SJCRH30 (cell line): ENCODE measurements at regions not wholly inside any gene's neighbourhood (a gene's known extent, or its start where the extent isn't known, plus 50 kb on each side); places are given as distances from the start of the nearest gene placed in this dataset.
A peak's percentile ranks its signal among the peaks of the same experiment; 100 is the strongest.

Source experiments
- DNase-seq, 2 experiments: peaks; one replicate each; pipeline ENCODE4 v3.0.0-alpha.2; 2015 to 2020
- H3K27ac ChIP-seq: fragments of 250-450 bp; sonication (Bioruptor Pico); 2 replicates; pipeline ENCODE4 v1.5.1; 2020; ENCODE audit warnings: mild to moderate bottlenecking, moderate library complexity
- H3K27me3 ChIP-seq: fragments of 250-450 bp; sonication (Bioruptor Pico); 2 replicates; pipeline ENCODE4 v1.5.1; 2020; ENCODE audit warnings: mild to moderate bottlenecking, moderate library complexity
- H3K36me3 ChIP-seq: fragments of 250-450 bp; sonication (Bioruptor Pico); 2 replicates; pipeline ENCODE4 v1.5.1; 2020; ENCODE audit warnings: mild to moderate bottlenecking, moderate library complexity
- H3K4me1 ChIP-seq: fragments of 250-450 bp; sonication (Bioruptor Pico); 2 replicates; pipeline ENCODE4 v1.5.1; 2020; ENCODE audit warnings: mild to moderate bottlenecking, moderate library complexity
- H3K4me3 ChIP-seq: fragments of 250-450 bp; sonication (Bioruptor Pico); 2 replicates; pipeline ENCODE4 v1.5.1; 2020; ENCODE audit warnings: mild to moderate bottlenecking, moderate library complexity
- H3K9me3 ChIP-seq: fragments of 250-450 bp; sonication (Bioruptor Pico); replicated peaks from 2 replicates; pipeline ENCODE4 v1.5.1; 2020; ENCODE audit warnings: mild to moderate bottlenecking, moderate library complexity

- peaks cover 18% of the 10 kb centered on the region for H3K4me1 ChIP-seq
- no peaks in the 10 kb centered on the region for H3K9me3 ChIP-seq
- H3K36me3 ChIP-seq, result no peaks in the 10 kb centered on the region
- no peak overlapping the region for H3K4me3 ChIP-seq
- no peak overlapping the region for H3K27ac ChIP-seq
- DNase-seq, result no peak
- no peaks in the 10 kb centered on the region for H3K27me3 ChIP-seq
Measured at GRCh38 chr5:126348855-126349635, 74.2 kb upstream of the GRAMD2B start.

GRCh38 chr5:126351153-126351552, 72.1 kb upstream of the GRAMD2B start:
- Histone ChIP-seq H3K9me3 (no peaks in the 10 kb centered on the region), H3K4me1 (peaks cover 32% of the 10 kb centered on the region), H3K36me3 (no peaks in the 10 kb centered on the region), H3K4me3 (no peak overlapping the region), H3K27ac (no peak overlapping the region), H3K27me3 (no peaks in the 10 kb centered on the region)
- DNase-seq, result no peak

DNA sequence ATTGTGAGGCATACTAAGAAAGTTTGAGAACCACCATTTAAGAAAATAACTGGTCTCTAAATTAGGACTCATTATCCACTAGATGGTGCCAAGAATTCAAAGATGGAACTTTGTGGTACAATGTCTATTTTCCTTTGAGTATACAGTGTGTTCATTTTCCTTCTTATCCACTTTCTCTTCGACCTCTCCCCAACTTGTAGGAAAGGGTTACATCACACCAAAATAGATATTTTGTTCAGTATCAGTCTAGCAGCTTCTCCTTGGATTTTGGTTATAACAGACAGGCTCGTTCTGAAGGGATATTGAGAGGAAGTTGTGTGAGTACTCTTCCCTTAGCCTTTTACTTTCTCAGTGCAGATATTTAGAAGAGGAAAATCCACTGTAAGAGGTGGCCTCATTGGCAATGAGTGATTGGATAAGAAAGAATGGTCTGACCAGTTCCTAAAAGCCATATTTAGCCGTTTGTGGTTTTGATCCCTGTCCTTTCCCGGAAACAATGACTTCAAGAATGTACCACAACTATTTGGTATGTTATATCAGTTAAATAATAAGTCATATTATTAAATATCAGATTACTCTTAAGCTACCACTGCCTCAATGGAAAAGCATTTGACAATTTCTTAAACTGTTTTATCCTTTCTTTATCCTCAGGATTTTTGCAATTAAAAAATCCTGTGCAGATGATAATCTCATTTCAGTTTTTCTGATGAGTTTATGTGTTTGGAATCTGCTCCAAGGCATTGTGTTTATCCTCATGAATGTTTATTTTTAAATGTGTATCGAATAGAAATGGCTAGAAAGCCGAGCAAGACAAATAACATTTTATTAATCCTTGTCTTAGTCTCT, 69.0 kb upstream of the GRAMD2B start:
- H3K4me1 ChIP-seq, result peaks cover 40% of the 10 kb centered on the region
- H3K27me3 ChIP-seq, result no peaks in the 10 kb centered on the region
- peak; percentile 65 to 87 for DNase-seq
- H3K9me3 ChIP-seq, result no peaks in the 10 kb centered on the region
- peak overlapping the region; percentile 84 for H3K27ac ChIP-seq
- H3K4me3 ChIP-seq, result peak overlapping the region; percentile 41
- H3K36me3 ChIP-seq, result no peaks in the 10 kb centered on the region

DNA sequence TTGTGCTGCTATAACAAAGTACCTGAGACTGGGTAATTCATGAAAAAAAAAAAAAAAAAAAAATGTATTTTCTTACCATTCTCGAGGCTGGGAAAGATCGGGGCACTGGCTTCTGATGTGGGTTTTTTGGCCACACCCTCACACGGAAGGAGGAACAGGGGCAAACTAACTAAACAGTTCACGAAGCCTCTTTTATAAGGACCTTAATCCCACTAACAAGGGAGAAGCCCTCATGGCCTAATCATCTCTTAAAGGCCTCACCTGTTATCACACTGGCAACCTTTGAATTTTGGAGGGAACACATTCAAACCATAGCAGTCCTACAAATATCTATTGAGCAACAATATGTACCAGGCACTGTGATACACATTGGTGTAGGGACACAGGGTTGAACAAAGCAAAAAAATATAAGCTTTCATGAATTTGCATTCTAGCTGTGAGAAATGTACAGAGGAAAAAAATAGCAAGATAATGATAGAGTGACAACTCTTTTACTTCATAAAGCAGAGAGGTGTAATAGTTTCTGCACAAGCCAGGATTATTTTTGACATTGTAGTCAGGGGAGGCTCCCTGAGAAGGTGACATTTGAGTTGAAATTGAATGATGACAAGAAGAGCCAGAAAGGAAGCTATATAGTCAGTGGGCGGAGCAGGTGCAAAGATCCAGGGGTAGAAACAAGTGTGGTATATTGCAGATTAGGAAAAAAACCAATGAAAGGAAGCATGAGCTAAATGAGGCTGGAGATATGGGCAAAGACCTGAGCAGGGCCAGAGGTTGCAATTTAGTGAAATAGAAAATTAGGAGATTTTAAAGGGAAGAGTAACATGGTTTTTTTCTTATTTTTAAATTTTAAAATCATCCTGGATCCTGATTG, 68.1 kb upstream of the GRAMD2B start:
- Histone ChIP-seq H3K27me3 (no peaks in the 10 kb centered on the region), H3K36me3 (no peaks in the 10 kb centered on the region), H3K4me1 (peaks cover 40% of the 10 kb centered on the region), H3K27ac (peak overlapping the region; percentile 84), H3K4me3 (peak overlapping the region; percentile 41), H3K9me3 (no peaks in the 10 kb centered on the region)
- peak; percentile 44 to 59 for DNase-seq

- Histone ChIP-seq H3K4me3 (no peak overlapping the region), H3K27ac (no peak overlapping the region), H3K27me3 (no peaks in the 10 kb centered on the region), H3K4me1 (peaks cover 40% of the 10 kb centered on the region), H3K36me3 (no peaks in the 10 kb centered on the region), H3K9me3 (no peaks in the 10 kb centered on the region)
- DNase-seq, result no peak
Measured at GRCh38 chr5:126355940-126356339, 67.3 kb upstream of the GRAMD2B start.

- Histone ChIP-seq H3K4me1 (peaks cover 30% of the 10 kb centered on the region), H3K9me3 (no peaks in the 10 kb centered on the region), H3K36me3 (no peaks in the 10 kb centered on the region), H3K27me3 (no peaks in the 10 kb centered on the region), H3K4me3 (no peak overlapping the region), H3K27ac (no peak overlapping the region)
- no peak for DNase-seq
Measured at GRCh38 chr5:126357585-126358342, 65.4 kb upstream of the GRAMD2B start.

DNA sequence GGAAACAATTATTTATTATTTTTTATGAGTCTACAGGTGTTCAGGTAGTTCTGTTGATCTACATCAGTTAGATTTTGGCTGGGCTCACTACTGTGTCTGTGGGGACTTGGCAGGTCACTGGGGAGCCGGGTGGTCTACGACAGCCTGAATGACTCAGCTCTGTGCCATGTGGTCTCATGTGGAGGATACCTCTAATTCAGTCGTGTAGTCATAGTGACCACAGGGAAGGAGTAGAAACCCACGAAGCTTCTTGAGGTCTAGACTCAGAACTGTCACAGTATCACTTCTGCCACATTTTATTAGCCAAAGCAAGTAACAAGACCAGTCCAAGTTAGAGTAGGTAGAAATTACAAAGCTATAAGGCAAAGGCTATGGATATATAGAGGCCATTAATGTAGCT, 64.7 kb upstream of the GRAMD2B start:
- H3K4me3 ChIP-seq, result no peak overlapping the region
- no peak overlapping the region for H3K27ac ChIP-seq
- peaks cover 23% of the 10 kb centered on the region for H3K4me1 ChIP-seq
- H3K27me3 ChIP-seq, result no peaks in the 10 kb centered on the region
- no peaks in the 10 kb centered on the region for H3K9me3 ChIP-seq
- peak; percentile 52 to 56 for DNase-seq
- no peaks in the 10 kb centered on the region for H3K36me3 ChIP-seq

GRCh38 chr5:126359884-126360283, 63.3 kb upstream of the GRAMD2B start:
- no peaks in the 10 kb centered on the region for H3K27me3 ChIP-seq
- no peak for DNase-seq
- no peak overlapping the region for H3K27ac ChIP-seq
- no peaks in the 10 kb centered on the region for H3K36me3 ChIP-seq
- no peak overlapping the region for H3K4me3 ChIP-seq
- peaks cover 18% of the 10 kb centered on the region for H3K4me1 ChIP-seq
- no peaks in the 10 kb centered on the region for H3K9me3 ChIP-seq

GRCh38 chr5:126360467-126360866, 62.7 kb upstream of the GRAMD2B start:
- no peak overlapping the region for H3K4me3 ChIP-seq
- H3K36me3 ChIP-seq, result no peaks in the 10 kb centered on the region
- no peaks in the 10 kb centered on the region for H3K27me3 ChIP-seq
- H3K9me3 ChIP-seq, result no peaks in the 10 kb centered on the region
- no peak overlapping the region for H3K27ac ChIP-seq
- no peak for DNase-seq
- peaks cover 16% of the 10 kb centered on the region for H3K4me1 ChIP-seq

- Histone ChIP-seq H3K36me3 (no peaks in the 10 kb centered on the region), H3K4me3 (no peak overlapping the region), H3K9me3 (no peaks in the 10 kb centered on the region), H3K4me1 (peaks cover 33% of the 10 kb centered on the region), H3K27ac (no peak overlapping the region), H3K27me3 (no peaks in the 10 kb centered on the region)
- DNase-seq, result no peak
Measured at GRCh38 chr5:126363658-126364057, 59.6 kb upstream of the GRAMD2B start.

DNA sequence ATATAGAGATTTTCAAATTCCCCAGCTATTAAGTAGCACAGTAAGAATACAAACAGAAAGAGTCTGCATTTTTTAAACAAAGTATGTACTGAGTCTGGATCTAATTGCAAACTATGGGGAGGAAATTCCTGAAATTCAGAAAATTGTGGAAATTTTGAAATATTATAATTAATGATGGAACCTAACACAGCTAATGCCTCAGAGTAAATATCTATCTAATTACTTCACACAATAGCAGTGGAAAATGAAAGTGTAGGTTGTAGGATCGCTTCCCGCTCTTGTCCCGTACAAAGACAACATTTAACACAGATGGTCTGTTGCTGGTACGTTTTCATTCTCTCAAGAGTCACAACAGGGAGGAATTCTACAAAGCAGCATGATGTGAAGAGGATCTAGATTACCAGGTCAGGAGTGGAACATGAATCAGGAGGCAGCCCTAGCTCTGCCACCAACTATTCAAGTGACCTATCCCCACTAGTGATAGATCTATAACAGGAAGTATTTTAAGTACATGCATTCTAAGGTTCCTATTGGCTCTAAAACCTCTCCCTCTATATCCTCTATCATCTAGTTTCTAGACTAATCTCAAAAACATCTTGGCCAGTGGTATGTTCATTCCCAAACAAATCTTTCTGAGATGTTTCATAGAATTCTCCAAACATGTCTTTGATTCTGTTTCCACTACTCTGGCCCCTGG, 58.9 kb upstream of the GRAMD2B start:
- H3K36me3 ChIP-seq, result no peaks in the 10 kb centered on the region
- H3K27ac ChIP-seq, result no peak overlapping the region
- no peak for DNase-seq
- H3K9me3 ChIP-seq, result no peaks in the 10 kb centered on the region
- H3K27me3 ChIP-seq, result no peaks in the 10 kb centered on the region
- H3K4me1 ChIP-seq, result peaks cover 32% of the 10 kb centered on the region
- H3K4me3 ChIP-seq, result no peak overlapping the region

GRCh38 chr5:126365446-126366198, 57.6 kb upstream of the GRAMD2B start:
- Histone ChIP-seq H3K36me3 (no peaks in the 10 kb centered on the region), H3K9me3 (no peaks in the 10 kb centered on the region), H3K4me3 (no peak overlapping the region), H3K4me1 (peaks cover 41% of the 10 kb centered on the region), H3K27me3 (no peaks in the 10 kb centered on the region), H3K27ac (peak overlapping the region; percentile 65)
- peak in 1 of 2 experiments; percentile 21 for DNase-seq

- no peaks in the 10 kb centered on the region for H3K36me3 ChIP-seq
- H3K4me1 ChIP-seq, result peaks cover 41% of the 10 kb centered on the region
- peak; percentile 67 to 77 for DNase-seq
- no peak overlapping the region for H3K4me3 ChIP-seq
- H3K9me3 ChIP-seq, result no peaks in the 10 kb centered on the region
- H3K27me3 ChIP-seq, result no peaks in the 10 kb centered on the region
- peak overlapping the region; percentile 65 for H3K27ac ChIP-seq
Measured at GRCh38 chr5:126366199-126366560, 57.0 kb upstream of the GRAMD2B start.
